Activated naive CD4-positive, alpha-beta T cell treated with anti-CD3 and anti-CD28 coated beads for 36 hours (primary cell): ENCODE measurements at regions not wholly inside any gene's neighbourhood (a gene's known extent, or its start where the extent isn't known, plus 50 kb on each side); places are given as distances from the start of the nearest gene placed in this dataset.

ENCODE experiments used
- CTCF ChIA-PET: fragments of 350-600 bp; sonication (Branson Sonifier 250); formaldehyde crosslinking; loops from one replicate; lab custom pipeline; 2021; ENCODE audit warnings: antibody characterized with exemption; lab: Charles Lee
- DNase-seq: peaks from one replicate; pipeline ENCODE4 v3.0.0-alpha.2; 2020
- H3K27ac Mint-ChIP-seq: one replicate; pipeline ENCODE4 v1.8.0; 2021; ENCODE audit warnings: mild to moderate bottlenecking, mixed read lengths
- H3K27me3 Mint-ChIP-seq: one replicate; pipeline ENCODE4 v1.8.0; 2021; ENCODE audit warnings: low read depth, mixed read lengths
- H3K36me3 Mint-ChIP-seq: one replicate; pipeline ENCODE4 v1.8.0; 2021; ENCODE audit warnings: low read depth, mixed read lengths
- H3K4me1 Mint-ChIP-seq: one replicate; pipeline ENCODE4 v1.8.0; 2021; ENCODE audit warnings: low read depth, mixed read lengths
- H3K4me3 Mint-ChIP-seq: one replicate; pipeline ENCODE4 v1.8.0; 2021; ENCODE audit warnings: mild to moderate bottlenecking, moderate library complexity, mixed read lengths
- H3K9me3 Mint-ChIP-seq: one replicate; pipeline ENCODE4 v1.8.0; 2021; ENCODE audit warnings: mixed read lengths
- intact Hi-C: fragments of 100-400 bp; cut with micrococcal nuclease; formaldehyde crosslinking; loops from one replicate; pipeline ENCODE4 v1.15.1; 2023

DNA sequence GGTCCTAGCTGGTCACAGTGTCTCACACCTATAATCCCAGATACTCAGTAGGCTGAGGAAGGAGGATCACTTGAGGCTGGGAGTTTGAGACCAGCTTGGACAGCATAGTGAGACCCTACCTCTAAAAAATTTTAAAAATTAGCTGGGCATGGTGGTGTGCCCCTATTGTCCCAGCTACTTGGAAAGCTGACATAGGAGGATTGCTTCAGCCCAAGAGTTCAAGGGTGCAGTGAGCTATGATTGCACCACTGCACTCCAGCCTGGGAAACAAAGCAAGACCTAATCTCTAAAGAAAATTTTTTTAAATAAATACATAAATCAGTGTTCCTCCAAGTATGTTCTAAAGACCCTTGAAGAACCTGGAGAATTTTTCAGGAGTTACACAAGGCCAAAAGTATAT, 50.6 kb upstream of the GNAO1 start:
- no peak overlapping the region for H3K4me3 Mint-ChIP-seq
- H3K27me3 Mint-ChIP-seq, result peaks cover 11% of the 10 kb centered on the region
- H3K9me3 Mint-ChIP-seq, result no peaks in the 10 kb centered on the region
- DNase-seq, result no peak
- CTCF ChIA-PET, result no interaction called here
- no peaks in the 10 kb centered on the region for H3K36me3 Mint-ChIP-seq
- H3K27ac Mint-ChIP-seq, result no peak overlapping the region
- no peaks in the 10 kb centered on the region for H3K4me1 Mint-ChIP-seq
- intact Hi-C loops, result no loop called here

DNA sequence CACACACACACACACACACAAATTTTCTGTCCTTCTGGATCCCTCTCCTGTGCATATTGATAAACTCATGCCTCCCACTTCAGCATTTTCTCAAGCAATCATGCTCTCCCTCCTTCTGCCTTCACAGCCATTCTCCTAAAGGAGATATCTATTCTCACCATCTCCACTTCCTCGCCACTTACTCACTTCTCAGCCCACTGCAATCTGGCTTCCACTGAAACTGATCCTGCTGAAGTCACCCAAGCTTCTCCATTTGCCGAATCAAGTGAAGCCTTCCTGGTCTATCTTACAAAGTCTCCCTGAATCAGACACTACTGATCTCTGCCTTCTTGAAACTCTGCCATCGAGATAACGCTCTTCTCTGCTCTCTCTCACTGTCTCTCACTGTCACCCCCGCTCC, 54.0 kb upstream of the GNAO1 start:
- Mint-ChIP-seq H3K27me3 (peaks cover 11% of the 10 kb centered on the region), H3K4me1 (no peaks in the 10 kb centered on the region), H3K36me3 (no peaks in the 10 kb centered on the region), H3K27ac (no peak overlapping the region), H3K9me3 (no peaks in the 10 kb centered on the region), H3K4me3 (no peak overlapping the region)
- DNase-seq, result no peak
- intact Hi-C loops, result no loop called here
- CTCF ChIA-PET, result no interaction called here

DNA sequence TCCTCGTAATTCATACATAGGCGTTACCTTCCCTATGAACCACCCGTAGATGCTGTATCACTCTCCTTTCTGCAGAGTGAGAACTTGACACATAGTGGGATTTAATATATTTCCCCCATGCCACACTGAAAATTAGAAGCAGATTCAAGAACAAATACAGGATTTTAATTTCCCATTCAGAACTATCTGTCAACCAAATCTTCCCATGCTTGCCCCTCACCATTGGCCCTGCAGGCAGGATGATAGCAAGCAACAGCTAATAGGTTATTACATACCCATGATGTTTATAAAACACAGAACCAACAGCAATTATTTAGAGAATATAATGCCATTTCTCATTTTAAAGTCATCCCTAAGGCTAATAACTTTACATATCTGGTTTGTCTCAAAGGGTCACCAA, 55.0 kb upstream of the GNAO1 start:
- intact Hi-C loops, result no loop called here
- Mint-ChIP-seq H3K27me3 (peaks cover 12% of the 10 kb centered on the region), H3K27ac (no peak overlapping the region), H3K36me3 (no peaks in the 10 kb centered on the region), H3K4me1 (no peaks in the 10 kb centered on the region), H3K4me3 (no peak overlapping the region), H3K9me3 (no peaks in the 10 kb centered on the region)
- CTCF ChIA-PET, result no interaction called here
- no peak for DNase-seq

DNA sequence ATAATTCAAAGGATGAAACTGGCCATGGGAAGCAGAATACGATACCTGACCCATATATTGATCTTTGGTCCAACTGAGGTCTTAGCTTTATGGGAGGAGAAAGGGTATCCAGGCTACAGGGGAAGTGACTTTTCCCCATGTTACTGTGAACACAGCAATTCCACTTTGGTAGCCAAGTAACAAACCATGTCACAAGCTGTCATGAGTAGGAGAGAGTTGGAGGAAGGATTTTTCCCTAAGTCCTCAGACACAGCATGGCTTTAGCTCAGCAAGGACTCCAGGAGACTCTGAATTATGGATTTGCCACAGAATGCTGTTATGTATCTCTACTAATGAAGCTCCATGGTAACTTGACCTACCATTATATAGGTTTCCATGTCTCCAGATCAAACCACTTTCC, 56.5 kb upstream of the GNAO1 start:
- H3K36me3 Mint-ChIP-seq, result no peaks in the 10 kb centered on the region
- CTCF ChIA-PET, result no interaction called here
- no peaks in the 10 kb centered on the region for H3K9me3 Mint-ChIP-seq
- H3K27me3 Mint-ChIP-seq, result peaks cover 15% of the 10 kb centered on the region
- H3K4me3 Mint-ChIP-seq, result no peak overlapping the region
- intact Hi-C loops, result no loop called here
- no peak overlapping the region for H3K27ac Mint-ChIP-seq
- DNase-seq, result no peak
- no peaks in the 10 kb centered on the region for H3K4me1 Mint-ChIP-seq

DNA sequence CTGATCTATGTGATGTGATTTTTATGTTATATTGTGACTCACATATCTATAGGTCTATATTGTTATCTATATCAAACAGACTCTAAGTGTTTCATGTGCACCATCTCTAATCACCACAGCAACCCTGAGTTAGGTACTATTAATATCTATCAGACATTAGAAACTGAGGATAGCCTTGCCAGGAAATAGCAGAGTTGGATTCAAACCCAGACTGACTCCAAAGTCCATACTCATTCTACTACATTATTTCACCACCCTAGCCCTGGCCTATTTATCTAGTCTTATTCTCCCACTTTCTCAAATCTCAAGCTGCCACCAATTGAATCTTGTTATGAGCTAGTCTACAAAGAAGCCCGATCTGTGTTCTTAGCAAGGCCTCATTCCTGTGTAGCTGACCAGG, 65.4 kb upstream of the GNAO1 start:
- Mint-ChIP-seq H3K27me3 (peaks cover 25% of the 10 kb centered on the region), H3K27ac (no peak overlapping the region), H3K4me3 (no peak overlapping the region), H3K4me1 (no peaks in the 10 kb centered on the region), H3K36me3 (no peaks in the 10 kb centered on the region), H3K9me3 (no peaks in the 10 kb centered on the region)
- DNase-seq, result no peak
- CTCF ChIA-PET, result interaction anchor here (0.8 kb wide), 1 partner anchor 192 kb away, joined by 5 read pairs; no protein-coding TSS in a partner anchor
- intact Hi-C loops, result no loop called here

DNA sequence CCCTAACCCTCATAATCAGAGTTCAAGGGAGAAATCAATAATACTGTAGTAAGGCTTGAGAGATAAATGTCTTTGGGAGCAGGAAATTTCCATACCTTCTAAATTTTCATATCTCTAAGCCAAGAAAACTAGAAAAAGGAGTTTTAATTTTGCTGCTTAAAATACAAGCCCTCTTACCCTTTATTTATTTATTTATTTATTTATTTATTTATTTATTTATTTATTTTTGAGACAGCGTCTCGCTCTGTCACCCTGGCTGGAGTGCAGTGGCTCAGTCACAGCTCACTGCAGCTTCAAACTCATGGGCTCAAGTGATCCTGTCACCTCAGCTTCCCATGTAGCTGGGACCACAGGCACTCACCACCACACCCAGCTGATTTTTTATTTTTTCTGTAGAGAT, 69.0 kb upstream of the GNAO1 start:
- intact Hi-C loops, result no loop called here
- H3K27ac Mint-ChIP-seq, result no peak overlapping the region
- DNase-seq, result no peak
- CTCF ChIA-PET, result no interaction called here
- peaks cover 17% of the 10 kb centered on the region for H3K27me3 Mint-ChIP-seq
- H3K36me3 Mint-ChIP-seq, result no peaks in the 10 kb centered on the region
- H3K4me1 Mint-ChIP-seq, result peaks cover 5% of the 10 kb centered on the region
- H3K4me3 Mint-ChIP-seq, result no peak overlapping the region
- no peaks in the 10 kb centered on the region for H3K9me3 Mint-ChIP-seq

DNA sequence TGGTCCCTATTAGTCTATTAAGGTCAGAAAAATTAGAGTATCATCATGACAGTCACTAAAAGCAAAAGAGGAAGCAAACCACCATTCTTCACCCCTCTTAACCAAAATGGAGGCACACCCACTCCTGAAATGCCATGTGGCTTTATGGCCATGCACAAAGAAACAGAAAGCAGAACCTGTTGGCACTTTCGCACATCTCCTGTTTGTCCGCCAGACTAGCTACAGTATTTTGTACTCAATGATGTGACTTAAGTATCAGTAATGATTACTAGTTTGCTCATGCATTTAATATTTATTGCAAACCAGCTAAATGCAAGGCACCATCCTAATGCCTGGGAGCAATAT, 70.2 kb upstream of the GNAO1 start:
- CTCF ChIA-PET, result interaction anchor here (0.7 kb wide), 1 partner anchor 18 kb away, joined by 3 read pairs; no protein-coding TSS in a partner anchor
- no peak overlapping the region for H3K4me3 Mint-ChIP-seq
- H3K4me1 Mint-ChIP-seq, result peaks cover 5% of the 10 kb centered on the region
- peaks cover 17% of the 10 kb centered on the region for H3K27me3 Mint-ChIP-seq
- no peaks in the 10 kb centered on the region for H3K9me3 Mint-ChIP-seq
- intact Hi-C loops, result no loop called here
- H3K27ac Mint-ChIP-seq, result no peak overlapping the region
- H3K36me3 Mint-ChIP-seq, result no peaks in the 10 kb centered on the region
- DNase-seq, result no peak

DNA sequence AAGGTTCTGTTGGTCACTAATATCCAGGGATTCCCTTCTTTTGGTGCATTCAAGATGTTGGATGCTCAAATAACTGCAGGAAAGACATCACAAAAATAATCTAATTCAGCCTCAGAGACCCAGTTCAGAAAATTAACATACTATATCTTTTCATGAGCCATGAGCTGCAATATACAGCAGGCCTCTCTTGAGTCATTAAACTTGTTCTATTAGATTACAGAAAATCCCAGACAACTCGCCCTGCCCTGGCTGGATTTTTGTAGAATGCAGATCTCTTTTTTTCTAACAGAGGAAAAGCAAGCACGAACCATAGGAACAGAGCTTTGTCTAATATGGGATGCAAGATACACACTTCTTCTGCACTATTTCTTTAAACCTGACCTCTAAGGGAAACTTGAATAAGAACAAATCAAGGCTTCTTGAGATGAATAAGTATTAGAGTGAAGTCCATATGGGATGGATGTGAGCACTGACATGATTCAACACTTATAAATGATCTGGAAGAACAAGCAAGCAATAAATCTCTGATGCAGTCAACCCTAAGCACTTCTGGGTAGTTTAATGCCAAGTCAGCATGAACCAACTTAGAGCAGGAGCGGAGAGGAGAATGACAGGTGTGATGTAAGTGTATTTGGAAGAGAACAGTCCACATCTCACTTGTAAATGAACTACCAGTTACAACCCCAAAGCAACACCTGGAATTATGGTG, 70.7 kb upstream of the GNAO1 start:
- Mint-ChIP-seq H3K27me3 (peaks cover 17% of the 10 kb centered on the region), H3K4me3 (no peak overlapping the region), H3K9me3 (no peaks in the 10 kb centered on the region), H3K27ac (no peak overlapping the region), H3K4me1 (peaks cover 5% of the 10 kb centered on the region), H3K36me3 (no peaks in the 10 kb centered on the region)
- CTCF ChIA-PET, result no interaction called here
- DNase-seq, result no peak
- intact Hi-C loops, result no loop called here

DNA sequence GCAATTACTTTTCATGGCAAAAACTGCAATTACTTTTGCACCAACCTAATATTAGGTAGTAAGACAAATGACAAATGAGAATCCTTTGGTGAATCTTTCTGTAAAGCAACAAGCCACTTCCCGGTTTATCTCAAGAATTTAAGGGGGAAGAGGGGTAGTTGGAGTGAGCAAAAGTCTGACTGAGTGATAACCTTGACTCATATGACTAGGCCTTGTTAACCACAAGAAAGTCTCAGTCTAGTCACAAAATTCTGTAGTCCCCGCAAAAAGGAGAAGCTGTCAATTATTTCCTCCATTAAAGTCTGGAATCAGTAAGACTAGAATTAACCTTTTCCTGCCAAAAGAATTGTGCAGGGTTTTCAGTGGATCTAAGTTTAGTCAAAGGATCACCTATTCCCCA, 72.2 kb upstream of the GNAO1 start:
- H3K4me1 Mint-ChIP-seq, result peaks cover 5% of the 10 kb centered on the region
- no peaks in the 10 kb centered on the region for H3K36me3 Mint-ChIP-seq
- no peaks in the 10 kb centered on the region for H3K9me3 Mint-ChIP-seq
- no peak for DNase-seq
- CTCF ChIA-PET, result no interaction called here
- intact Hi-C loops, result loop anchor here (1.0 kb wide), 1 partner anchor 80 kb away; no protein-coding TSS in a partner anchor
- no peak overlapping the region for H3K27ac Mint-ChIP-seq
- no peak overlapping the region for H3K4me3 Mint-ChIP-seq
- peaks cover 8% of the 10 kb centered on the region for H3K27me3 Mint-ChIP-seq

DNA sequence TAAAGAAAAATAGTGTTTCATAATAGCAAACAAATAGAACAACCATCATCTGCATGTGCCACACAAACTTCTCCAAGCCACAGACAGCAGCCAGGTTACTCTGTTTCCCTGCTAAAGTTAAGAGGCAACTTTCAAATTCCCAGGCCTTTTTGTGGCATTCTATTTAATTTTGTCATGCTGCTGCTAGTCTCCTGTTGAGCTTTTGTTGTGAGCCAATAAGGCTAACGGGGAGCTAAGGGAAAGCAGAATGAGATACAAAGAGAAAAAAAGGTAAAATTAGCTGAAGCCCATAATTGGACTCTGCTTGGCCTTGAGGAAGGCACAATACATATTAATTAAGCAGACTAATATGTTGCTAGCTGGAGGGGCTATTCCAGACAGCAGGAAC, 74.7 kb upstream of the GNAO1 start:
- Mint-ChIP-seq H3K9me3 (no peaks in the 10 kb centered on the region), H3K4me1 (peaks cover 5% of the 10 kb centered on the region), H3K27ac (no peak overlapping the region), H3K4me3 (no peak overlapping the region), H3K27me3 (peaks cover 4% of the 10 kb centered on the region), H3K36me3 (no peaks in the 10 kb centered on the region)
- CTCF ChIA-PET, result no interaction called here
- intact Hi-C loops, result no loop called here
- no peak for DNase-seq

DNA sequence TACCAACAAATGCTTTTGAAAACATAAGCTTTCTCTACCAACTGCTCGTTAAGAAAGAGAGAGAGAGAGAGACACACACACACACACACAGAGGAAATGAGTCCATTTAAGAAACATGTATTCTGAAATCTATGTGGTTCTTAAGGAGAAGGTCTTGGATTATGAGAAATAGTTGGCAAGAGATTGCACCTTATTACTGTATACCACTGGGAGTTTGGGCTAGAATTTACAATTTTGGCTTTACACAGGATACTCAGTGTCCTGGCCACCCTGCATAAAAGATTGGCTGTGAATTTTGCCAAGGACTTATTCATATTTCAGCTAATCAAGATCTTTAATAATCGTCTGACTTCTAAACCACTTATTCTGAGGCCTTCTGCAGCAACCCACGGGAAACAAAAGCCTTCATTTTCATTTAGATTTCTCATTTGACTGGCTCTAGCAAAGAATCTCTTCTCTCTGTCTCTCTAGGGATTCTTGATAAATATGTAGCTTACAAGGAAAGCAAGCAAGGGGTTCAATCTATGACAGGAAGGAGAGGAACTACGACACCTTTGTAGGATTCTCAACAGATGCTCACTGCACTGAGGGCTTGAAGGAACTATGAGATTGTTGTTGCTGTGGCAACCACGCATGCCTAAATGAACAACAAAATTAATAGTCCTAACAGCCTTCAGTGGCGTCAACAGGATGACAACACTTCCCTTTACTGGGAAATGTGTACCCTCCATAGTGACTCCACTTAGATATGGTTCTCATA, 75.3 kb upstream of the GNAO1 start:
- Mint-ChIP-seq H3K36me3 (no peaks in the 10 kb centered on the region), H3K9me3 (no peaks in the 10 kb centered on the region), H3K4me3 (no peak overlapping the region), H3K27me3 (peaks cover 4% of the 10 kb centered on the region), H3K27ac (no peak overlapping the region), H3K4me1 (peaks cover 5% of the 10 kb centered on the region)
- CTCF ChIA-PET, result no interaction called here
- intact Hi-C loops, result no loop called here
- DNase-seq, result no peak

DNA sequence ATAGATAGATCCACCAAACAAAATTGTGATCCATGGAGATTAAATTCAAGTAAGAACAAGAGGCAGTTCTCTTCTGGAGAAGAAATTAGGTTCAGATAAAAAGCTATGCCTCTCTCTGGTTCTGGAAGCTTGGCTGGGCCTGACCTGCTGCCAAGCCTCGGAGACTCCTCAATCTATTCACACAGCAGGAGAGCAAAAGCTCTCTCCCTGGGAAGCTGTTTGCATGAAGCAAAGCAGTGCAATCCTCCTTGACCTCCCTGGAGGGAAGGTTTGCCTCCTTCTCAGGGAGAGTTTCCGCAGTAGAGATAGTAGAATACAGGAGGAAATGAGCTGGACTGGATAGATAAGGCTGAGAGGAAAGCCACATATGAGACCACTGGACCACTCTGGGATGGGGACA, 78.1 kb upstream of the GNAO1 start:
- no peak overlapping the region for H3K27ac Mint-ChIP-seq
- CTCF ChIA-PET, result no interaction called here
- no peak overlapping the region for H3K4me3 Mint-ChIP-seq
- no peaks in the 10 kb centered on the region for H3K36me3 Mint-ChIP-seq
- intact Hi-C loops, result no loop called here
- no peaks in the 10 kb centered on the region for H3K9me3 Mint-ChIP-seq
- peaks cover 3% of the 10 kb centered on the region for H3K27me3 Mint-ChIP-seq
- no peak for DNase-seq
- no peaks in the 10 kb centered on the region for H3K4me1 Mint-ChIP-seq

DNA sequence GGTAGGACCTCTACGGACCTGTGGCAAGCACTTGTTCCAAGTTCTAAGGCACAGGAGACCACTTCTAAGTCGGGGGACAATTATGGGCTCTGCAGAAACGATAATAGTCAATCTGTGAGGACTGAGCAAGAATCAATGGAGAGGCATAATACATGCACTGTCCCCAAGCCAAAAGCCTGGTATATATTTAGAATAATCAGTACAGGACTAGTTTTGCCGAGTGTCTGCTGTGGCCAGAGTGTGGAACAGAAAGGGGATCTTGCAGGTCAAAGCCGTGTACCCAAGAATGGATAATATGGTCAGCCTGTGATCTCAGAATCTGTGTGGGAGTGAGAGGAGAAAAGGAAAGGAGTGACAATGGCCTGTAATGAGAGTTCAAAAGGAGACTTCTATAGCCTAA, 80.2 kb upstream of the GNAO1 start:
- Mint-ChIP-seq H3K9me3 (no peaks in the 10 kb centered on the region), H3K27ac (no peak overlapping the region), H3K4me1 (no peaks in the 10 kb centered on the region), H3K27me3 (peaks cover 3% of the 10 kb centered on the region), H3K36me3 (no peaks in the 10 kb centered on the region), H3K4me3 (no peak overlapping the region)
- intact Hi-C loops, result no loop called here
- DNase-seq, result no peak
- CTCF ChIA-PET, result no interaction called here
